Vagina (tissue), 2 donors: ENCODE measurements at regions not wholly inside any gene's neighbourhood (a gene's known extent, or its start where the extent isn't known, plus 50 kb on each side); places are given as distances from the start of the nearest gene placed in this dataset.

Experiments used
- DNase-seq, 2 donors: peaks; one replicate each; pipeline ENCODE4 v3.0.0-alpha.2; 2017; ENCODE audit errors: extremely low spot score in 2 of 2
- H3K27ac ChIP-seq: fragments of 200-600 bp; sonication (generic); one replicate; pipeline ENCODE4 v1.5.1; 2019
- H3K27me3 ChIP-seq: fragments of 200-600 bp; sonication (generic); one replicate; pipeline ENCODE4 v1.5.1; 2019
- H3K36me3 ChIP-seq, 2 donors: fragments of 200-600 bp; sonication (generic); one replicate each; pipeline ENCODE4 v1.5.1; 2017 to 2019
- H3K4me1 ChIP-seq: fragments of 200-600 bp; sonication (generic); one replicate; pipeline ENCODE4 v1.5.1; 2019
- H3K4me3 ChIP-seq, 2 donors: fragments of 200-600 bp; sonication (generic); 1 replicate in 1 of 2; 2 replicates in 1 of 2; pipeline ENCODE4 v1.5.1; 2016 to 2019
- H3K9me3 ChIP-seq: fragments of 200-600 bp; sonication (generic); one replicate; pipeline ENCODE4 v1.5.1; 2019
- CTCF ChIP-seq, 3 experiments: fragments of 450-650 bp in 2 of 3; fragments of 200-600 bp in 1 of 3; sonication (generic) in 1 of 3; IDR thresholded peaks; one replicate each; pipeline ENCODE4 v1.5.1; 2017 to 2019; ENCODE audit warnings: antibody characterized with exemption in 3 of 3, mild to moderate bottlenecking in 2 of 3, moderate library complexity in 2 of 3
- POLR2A ChIP-seq, 2 donors: fragments of 450-650 bp; IDR thresholded peaks; one replicate each; pipeline ENCODE4 v1.6.1; 2017; ENCODE audit warnings: antibody characterized with exemption in 2 of 2, mild to moderate bottlenecking in 2 of 2, moderate library complexity in 2 of 2
- POLR2AphosphoS5 ChIP-seq, 2 donors: sonication (generic); formaldehyde crosslinking; IDR thresholded peaks; one replicate each; pipeline ENCODE4 v1.9.0; 2017; ENCODE audit warnings: antibody characterized with exemption in 2 of 2, mild to moderate bottlenecking in 2 of 2, low read depth in 1 of 2; ENCODE audit not compliant: insufficient read depth in 1 of 2
- intact Hi-C: fragments of 100-400 bp; cut with DNase I; formaldehyde crosslinking; loops from one replicate; pipeline ENCODE4 v1.15.1; 2023

DNA sequence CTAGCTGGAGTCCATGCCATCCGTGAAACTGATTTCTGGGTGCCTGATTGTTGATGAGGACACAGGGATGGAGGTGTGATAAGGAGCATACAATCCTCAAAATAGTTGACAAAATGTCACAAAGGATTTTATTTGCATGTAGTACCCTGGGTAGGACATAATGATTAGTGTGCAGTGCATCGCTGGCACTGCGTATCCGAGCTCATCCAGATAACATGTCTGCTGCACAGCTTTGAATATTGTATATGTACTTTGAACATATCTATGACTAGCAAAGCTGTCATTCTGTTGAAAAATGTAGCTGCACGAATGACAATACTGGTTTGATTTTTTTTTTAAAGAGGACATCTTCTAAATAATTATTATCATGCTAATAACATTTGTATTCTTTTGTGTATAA is 529.7 kb upstream of the FANCL start:
- Histone ChIP-seq H3K27me3 (no peaks in the 10 kb centered on the region), H3K27ac (no peak overlapping the region), H3K9me3 (no peaks in the 10 kb centered on the region), H3K4me1 (no peaks in the 10 kb centered on the region), H3K4me3 (no peak overlapping the region), H3K36me3 (no peaks in the 10 kb centered on the region)
- intact Hi-C loops: no loop called here
- no peak for DNase-seq
- no peak for TF ChIP-seq POLR2AphosphoS5 (IDR thresholded peaks at IDR 0.05; ENCODE audit: insufficient read depth in 1 of 2, low read depth in 1 of 2)
- no peak for TF ChIP-seq POLR2A (IDR thresholded peaks at IDR 0.05)
- TF ChIP-seq CTCF (IDR thresholded peaks at IDR 0.05): no peak

DNA sequence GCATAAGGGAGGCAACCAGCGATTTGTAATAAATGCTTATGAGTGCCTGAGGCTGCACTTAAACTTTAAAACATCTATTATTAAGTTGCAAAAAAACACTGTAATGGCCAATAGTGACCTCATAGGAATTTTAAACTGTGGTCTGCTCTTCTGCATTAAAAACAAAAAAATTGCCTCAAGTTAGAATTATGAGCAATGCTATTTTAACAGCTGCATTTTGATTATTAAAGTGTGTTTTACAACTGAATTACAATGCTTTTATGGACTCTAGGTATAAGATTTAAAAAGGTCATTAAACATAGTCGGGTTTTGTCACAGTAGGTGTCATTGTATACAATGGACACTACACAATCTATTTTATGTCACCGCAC is 528.7 kb upstream of the FANCL start:
- H3K27me3 ChIP-seq: no peaks in the 10 kb centered on the region

DNA sequence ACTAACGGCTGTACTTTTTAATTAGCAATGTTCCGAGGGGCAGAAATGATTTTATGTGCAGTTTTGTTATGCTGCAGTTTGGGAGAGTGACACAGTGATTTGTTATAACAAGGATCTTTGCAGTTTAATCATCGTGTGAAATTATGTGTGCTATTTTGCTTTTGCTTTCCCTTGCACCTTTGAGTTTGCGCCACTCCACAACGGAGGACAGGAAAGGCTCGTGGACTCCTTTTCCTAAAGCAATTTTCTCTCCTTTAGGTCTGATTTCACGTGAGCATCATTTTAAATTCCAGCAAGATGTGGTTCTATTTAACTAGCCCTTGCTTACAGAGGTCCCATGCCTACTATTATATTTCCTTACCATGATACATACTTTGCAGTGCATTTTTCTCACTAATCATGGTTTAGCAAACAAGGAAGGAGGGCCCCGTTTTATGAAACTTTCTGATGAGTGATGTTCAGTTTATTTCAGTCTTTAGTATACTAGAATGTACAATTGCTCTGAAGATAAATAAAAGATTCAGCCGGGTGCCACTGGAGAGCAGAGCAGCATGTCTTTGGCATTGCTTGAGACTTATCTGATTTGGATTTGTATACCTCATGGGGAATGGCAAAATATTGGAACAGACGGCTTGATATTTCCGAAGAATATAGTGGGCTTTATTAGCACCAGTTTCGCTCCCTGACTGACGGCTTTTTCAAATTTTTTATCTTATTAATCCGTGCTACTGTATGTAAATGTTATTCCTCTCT is 528.2 kb upstream of the FANCL start:
- no peaks in the 10 kb centered on the region for H3K36me3 ChIP-seq
- no peak overlapping the region for H3K27ac ChIP-seq
- no peaks in the 10 kb centered on the region for H3K9me3 ChIP-seq
- H3K27me3 ChIP-seq: no peaks in the 10 kb centered on the region
- intact Hi-C loops: no loop called here
- DNase-seq: no peak
- no peak overlapping the region for H3K4me3 ChIP-seq
- TF ChIP-seq CTCF (IDR thresholded peaks at IDR 0.05) (no peak), POLR2AphosphoS5 (IDR thresholded peaks at IDR 0.05; ENCODE audit: insufficient read depth in 1 of 2, low read depth in 1 of 2) (no peak), POLR2A (IDR thresholded peaks at IDR 0.05) (no peak)
- no peaks in the 10 kb centered on the region for H3K4me1 ChIP-seq

More for the DNA sequence above, 528.7 kb upstream of the FANCL start:
- Histone ChIP-seq H3K4me1 (no peaks in the 10 kb centered on the region), H3K4me3 (no peak overlapping the region), H3K27ac (no peak overlapping the region), H3K9me3 (no peaks in the 10 kb centered on the region), H3K36me3 (no peaks in the 10 kb centered on the region)
- no peak for DNase-seq
- no peak for TF ChIP-seq POLR2A (IDR thresholded peaks at IDR 0.05)
- no peak for TF ChIP-seq POLR2AphosphoS5 (IDR thresholded peaks at IDR 0.05; ENCODE audit: insufficient read depth in 1 of 2, low read depth in 1 of 2)
- no peak for TF ChIP-seq CTCF (IDR thresholded peaks at IDR 0.05)
- intact Hi-C loops: no loop called here

GRCh38 chr2:58768715-58769080 is 527.6 kb upstream of the FANCL start:
- TF ChIP-seq POLR2A (IDR thresholded peaks at IDR 0.05) (no peak), POLR2AphosphoS5 (IDR thresholded peaks at IDR 0.05; ENCODE audit: insufficient read depth in 1 of 2, low read depth in 1 of 2) (no peak), CTCF (IDR thresholded peaks at IDR 0.05) (no peak)
- intact Hi-C loops: no loop called here
- no peaks in the 10 kb centered on the region for H3K36me3 ChIP-seq
- H3K9me3 ChIP-seq: no peaks in the 10 kb centered on the region
- no peak overlapping the region for H3K27ac ChIP-seq
- H3K27me3 ChIP-seq: no peaks in the 10 kb centered on the region
- H3K4me3 ChIP-seq: no peak overlapping the region
- H3K4me1 ChIP-seq: no peaks in the 10 kb centered on the region
- DNase-seq: no peak

- no peak for DNase-seq
- no peaks in the 10 kb centered on the region for H3K36me3 ChIP-seq
- no peak overlapping the region for H3K27ac ChIP-seq
- TF ChIP-seq POLR2AphosphoS5 (IDR thresholded peaks at IDR 0.05; ENCODE audit: insufficient read depth in 1 of 2, low read depth in 1 of 2) (no peak), POLR2A (IDR thresholded peaks at IDR 0.05) (no peak), CTCF (IDR thresholded peaks at IDR 0.05) (no peak)
- no peaks in the 10 kb centered on the region for H3K27me3 ChIP-seq
- no peaks in the 10 kb centered on the region for H3K4me1 ChIP-seq
- H3K4me3 ChIP-seq: no peak overlapping the region
- H3K9me3 ChIP-seq: no peaks in the 10 kb centered on the region
- intact Hi-C loops: no loop called here
Measured at GRCh38 chr2:58767828-58768714, 526.9 kb upstream of the FANCL start.
